Psoas muscle (tissue), 7 donors: ENCODE measurements at regions not wholly inside any gene's neighbourhood (a gene's known extent, or its start where the extent isn't known, plus 50 kb on each side); places are given as distances from the start of the nearest gene placed in this dataset.
"Not testable (repeated sequence)": the region's sequence is repeated elsewhere in the genome, so short reads cannot be mapped to it uniquely, and the experiment has no call there.

Experiments used
- ATAC-seq, 4 donors: fragments of 200-7000 bp; cut with Tn5 transposase; one replicate each; pipeline ENCODE4 v1.9.1; 2020; ENCODE audit warnings: moderate library complexity in 3 of 4, mild to moderate bottlenecking in 2 of 4
- DNase-seq, 2 donors: peaks; one replicate each; pipeline ENCODE4 v3.0.0-alpha.2; 2020
- H3K27ac ChIP-seq: fragments of 200-600 bp; one replicate; pipeline ENCODE4 v1.8.0; 2022
- H3K27me3 ChIP-seq, 3 donors: fragments of 200-600 bp in 1 of 3; one replicate each; pipeline versions ENCODE4 v1.6.1 to v1.8.0; 2013 to 2022; ENCODE audit warnings: low read length in 2 of 3, mild to moderate bottlenecking in 2 of 3, moderate library complexity in 1 of 3; ENCODE audit not compliant: insufficient read depth in 3 of 3
- H3K36me3 ChIP-seq, 2 donors: fragments of 200-600 bp in 1 of 2; one replicate each; pipeline versions ENCODE4 v1.6.1 to v1.8.0; 2013 to 2022; ENCODE audit warnings: low read depth in 1 of 2, mild to moderate bottlenecking in 1 of 2, moderate library complexity in 1 of 2; ENCODE audit not compliant: insufficient read depth in 1 of 2
- H3K4me1 ChIP-seq: fragments of 200-600 bp; one replicate; pipeline ENCODE4 v1.8.0; 2022
- H3K4me3 ChIP-seq: fragments of 200-600 bp; one replicate; pipeline ENCODE4 v1.8.0; 2022; ENCODE audit warnings: mild to moderate bottlenecking
- H3K9me3 ChIP-seq: fragments of 200-600 bp; one replicate; pipeline ENCODE4 v1.8.0; 2022
- CTCF ChIP-seq: fragments of 200-600 bp; IDR thresholded peaks from one replicate; pipeline ENCODE4 v1.8.0; 2022; ENCODE audit warnings: antibody characterized with exemption
- WGBS, 3 donors: extraction: QIAGEN DNeasy Blood & Tissue Kit; methylation state at CpG; one replicate each; pipeline versions ENCODE4 v1.1.6 to v1.1.7; 2013; 5-methylcytosine and 5-hydroxymethylcytosine counted together
- intact Hi-C, 2 donors: fragments of 100-400 bp; cut with DNase I; formaldehyde crosslinking; loops; one replicate each; pipeline versions ENCODE4 v1.11.0 to v1.14.2; 2022
- donor health status: healthy with polysubstance abuse.
- donor health status: DM: no; HTN: no; CAD: no; lungs with moderate emphysema.
- donor health status: Bipolar disorder and iron deficiency.
- donor health status: healthy.
- donor health status: DM: yes; HTN: yes; CAD: no.
- donor health status: DM: no; HTN: no; CAD: no.
- donor health status: DM: yes; HTN: yes; CAD: no.

- Histone ChIP-seq H3K27ac (no peak overlapping the region), H3K4me1 (no peaks in the 10 kb centered on the region), H3K36me3 (no peaks in the 10 kb centered on the region), H3K9me3 (peaks cover 2% of the 10 kb centered on the region), H3K4me3 (no peak overlapping the region), H3K27me3 (peaks cover 0 to 3% (median 0%) of the 10 kb centered on the region in 3 donors)
- no peak for TF ChIP-seq CTCF
- WGBS, 3 donors, result 47 to 77% (median 56%) methylated on average over 6 of the region's 6 CpGs
- DNase-seq (no peak), ATAC-seq (no peak)
- intact Hi-C loops, result no loop called here
These were observed 324.5 kb upstream of the PTGER4 start for GRCh38 chr5:40355181-40355580.

GRCh38 chr5:40354171-40354570 is 325.5 kb upstream of the PTGER4 start:
- Histone ChIP-seq H3K27me3 (no peaks in the 10 kb centered on the region), H3K4me3 (no peak overlapping the region), H3K36me3 (no peaks in the 10 kb centered on the region), H3K4me1 (no peaks in the 10 kb centered on the region), H3K27ac (no peak overlapping the region), H3K9me3 (peaks cover 10% of the 10 kb centered on the region)
- intact Hi-C loops, result no loop called here
- no peak for TF ChIP-seq CTCF
- WGBS, 3 donors, result 95 to 97% (median 96%) methylated on average over 5 of the region's 5 CpGs
- no peak for DNase-seq
- ATAC-seq, result no peak

GRCh38 chr5:40353442-40353841 is 326.3 kb upstream of the PTGER4 start:
- intact Hi-C loops, result no loop called here

GRCh38 chr5:40347981-40348725 is 331.6 kb upstream of the PTGER4 start:
- Histone ChIP-seq H3K27me3 (no peaks in the 10 kb centered on the region), H3K27ac (no peak overlapping the region), H3K36me3 (no peaks in the 10 kb centered on the region), H3K9me3 (peaks cover 10% of the 10 kb centered on the region), H3K4me3 (no peak overlapping the region), H3K4me1 (no peaks in the 10 kb centered on the region)
- intact Hi-C loops, result no loop called here
- ATAC-seq (no peak), DNase-seq (no peak)
- TF ChIP-seq CTCF, result no peak
- 92 to 94% (median 93%) methylated on average over 10 of the region's 10 CpGs for WGBS, 3 donors

More at GRCh38 chr5:40353442-40353841, 326.3 kb upstream of the PTGER4 start:
- ATAC-seq (no peak), DNase-seq (no peak)
- no peaks in the 10 kb centered on the region for H3K36me3 ChIP-seq
- no peak for TF ChIP-seq CTCF
- 82 to 87% (median 84%) methylated on average over 3 of the region's 3 CpGs for WGBS, 3 donors
- H3K4me3 ChIP-seq, result no peak overlapping the region
- H3K27ac ChIP-seq, result no peak overlapping the region
- no peaks in the 10 kb centered on the region for H3K27me3 ChIP-seq
- no peaks in the 10 kb centered on the region for H3K4me1 ChIP-seq
- H3K9me3 ChIP-seq, result peaks cover 10% of the 10 kb centered on the region

- no peak overlapping the region for H3K4me3 ChIP-seq
- no peaks in the 10 kb centered on the region for H3K36me3 ChIP-seq
- no peak overlapping the region for H3K27ac ChIP-seq
- peaks cover 10% of the 10 kb centered on the region for H3K9me3 ChIP-seq
- intact Hi-C loops, result no loop called here
- no peaks in the 10 kb centered on the region for H3K4me1 ChIP-seq
- no peaks in the 10 kb centered on the region for H3K27me3 ChIP-seq
- no peak for TF ChIP-seq CTCF
- WGBS, 3 donors, result 55 to 70% (median 60%) methylated on average over 1 of the region's 1 CpG
- no peak for ATAC-seq
- DNase-seq, result no peak
These were observed 332.8 kb upstream of the PTGER4 start for GRCh38 chr5:40346901-40347300.

GRCh38 chr5:40338434-40338833 is 341.3 kb upstream of the PTGER4 start:
- DNase-seq, H3K4me1 ChIP-seq, H3K4me3 ChIP-seq, H3K27me3 ChIP-seq, H3K36me3 ChIP-seq, intact Hi-C loops, H3K9me3 ChIP-seq, ATAC-seq, H3K27ac ChIP-seq: not testable (repeated sequence)
- 91 to 96% (median 93%) methylated on average over 3 of the region's 3 CpGs for WGBS, 3 donors
